Panc1 (cell line): ENCODE measurements at regions not wholly inside any gene's neighbourhood (a gene's known extent, or its start where the extent isn't known, plus 50 kb on each side); places are given as distances from the start of the nearest gene placed in this dataset.

ENCODE experiments used
- ATAC-seq: fragments of 200-7000 bp; cut with Tn5 transposase; 2 replicates; pipeline ENCODE4 v1.9.1; 2020; ENCODE audit warnings: mild to moderate bottlenecking, moderate library complexity
- BruUV-seq: library from RNA; stranded (reverse); fragments of 400-500 nt; replicated peaks from 2 replicates; lab custom pipeline; 2021; lab: Mats Ljungman, UMichigan
- CTCF ChIA-PET: fragments of 300-600 bp; sonication (Branson Sonifier 250); formaldehyde crosslinking; loops from one replicate; lab custom pipeline; 2022; ENCODE audit warnings: antibody characterized with exemption; lab: Charles Lee
- POLR2A ChIA-PET: fragments of 300-600 bp; sonication (Branson Sonifier 250); formaldehyde crosslinking; loops from one replicate; lab custom pipeline; 2022; ENCODE audit warnings: antibody characterized with exemption; lab: Charles Lee
- DNase-seq: peaks from one replicate; pipeline ENCODE4 v3.0.0-alpha.2; 2010; ENCODE audit warnings: low read depth, low spot score
- H3K27ac ChIP-seq: 2 replicates; pipeline ENCODE4 v1.5.1; 2011; ENCODE audit warnings: mild to moderate bottlenecking, low read length, inconsistent platforms
- H3K27me3 ChIP-seq: fragments of 200-500 bp; sonication (Bioruptor generic); 2 replicates; pipeline ENCODE4 v1.6.0; 2014; ENCODE audit warnings: low read length, inconsistent platforms; ENCODE audit not compliant: control insufficient read depth, insufficient read depth
- H3K36me3 ChIP-seq: fragments of 200-500 bp; sonication (Bioruptor generic); 2 replicates; pipeline ENCODE4 v1.5.1; 2014; ENCODE audit warnings: inconsistent platforms, mild to moderate bottlenecking, low read length, moderate library complexity; ENCODE audit not compliant: control insufficient read depth, insufficient read depth
- H3K4me1 ChIP-seq: 2 replicates; pipeline ENCODE4 v1.5.1; 2011; ENCODE audit warnings: inconsistent platforms, mild to moderate bottlenecking, low read length, moderate library complexity; ENCODE audit not compliant: control insufficient read depth, insufficient read depth
- H3K4me3 ChIP-seq, 2 experiments: 2 replicates each; pipeline ENCODE4 v1.5.1; 2011 to 2012; ENCODE audit warnings: low read depth in 2 of 2, low read length in 2 of 2, mild to moderate bottlenecking in 2 of 2, inconsistent platforms in 1 of 2, moderate library complexity in 1 of 2
- H3K9me3 ChIP-seq: fragments of 200-500 bp; sonication (Bioruptor generic); 2 replicates; pipeline ENCODE4 v1.5.1; 2014; ENCODE audit warnings: low read depth, mild to moderate bottlenecking, inconsistent platforms, low read length, moderate library complexity; ENCODE audit not compliant: control insufficient read depth, insufficient read depth
- CTCF ChIP-seq: fragments of 450-650 bp; IDR thresholded peaks from 2 replicates; pipeline ENCODE4 v1.5.1; 2017; ENCODE audit warnings: mild to moderate bottlenecking
- POLR2AphosphoS5 ChIP-seq: IDR thresholded peaks from 2 replicates; pipeline ENCODE4 v1.6.1; 2012; ENCODE audit warnings: mild to moderate bottlenecking, low read depth, low read length, moderate library complexity
- REST ChIP-seq, 2 experiments: IDR thresholded peaks; 2 replicates each; pipeline ENCODE4 v1.6.1; 2011 to 2012; ENCODE audit warnings: low read depth in 2 of 2, control low read depth in 1 of 2, low read length in 1 of 2, mild to moderate bottlenecking in 1 of 2, moderate library complexity in 1 of 2; ENCODE audit not compliant: insufficient read depth in 1 of 2
- SIN3A ChIP-seq: IDR thresholded peaks from 2 replicates; pipeline ENCODE4 v1.6.1; 2012; ENCODE audit warnings: low read depth, mild to moderate bottlenecking, low read length, moderate library complexity, borderline replicate concordance; ENCODE audit not compliant: insufficient read depth
- TCF7L2 ChIP-seq: IDR thresholded peaks from 2 replicates; pipeline ENCODE4 v1.6.1; 2011; ENCODE audit warnings: mild to moderate bottlenecking, low read depth, low read length, inconsistent platforms
- in situ Hi-C: cut with HindIII; loops from 2 replicates; pipeline ENCODE4 v1.10.0; 2016; ENCODE audit warnings: low sequenced_read_pairs, low pct_unique_long_range_greater_than_20kb
- intact Hi-C: fragments of 100-400 bp; cut with micrococcal nuclease; formaldehyde crosslinking; loops from one replicate; pipeline ENCODE4 v1.10.0; 2022; ENCODE audit not compliant: unreplicated experiment

- H3K36me3 ChIP-seq: no peaks in the 10 kb centered on the region
- ChIA-PET CTCF (no interaction called here), POLR2A (no interaction called here)
- DNase-seq: no peak
- no peak for ATAC-seq
- H3K4me1 ChIP-seq: no peaks in the 10 kb centered on the region
- no TSS peak for BruUV-seq
- no peaks in the 10 kb centered on the region for H3K9me3 ChIP-seq
- intact Hi-C loops (no loop called here), in situ Hi-C loops (no loop called here)
- H3K4me3 ChIP-seq: no peak overlapping the region
- no peak overlapping the region for H3K27ac ChIP-seq
- no peak for TF ChIP-seq POLR2AphosphoS5
- no peaks in the 10 kb centered on the region for H3K27me3 ChIP-seq
These were observed 52.5 kb upstream of the SEMA6A start for GRCh38 chr5:116626945-116627679.

- Histone ChIP-seq H3K4me1 (no peaks in the 10 kb centered on the region), H3K9me3 (no peaks in the 10 kb centered on the region), H3K4me3 (no peak overlapping the region), H3K27ac (no peak overlapping the region), H3K36me3 (no peaks in the 10 kb centered on the region), H3K27me3 (no peaks in the 10 kb centered on the region)
- no peak for TF ChIP-seq CTCF
- no peak for TF ChIP-seq POLR2AphosphoS5
- TF ChIP-seq TCF7L2: no peak
- TF ChIP-seq SIN3A: no peak
- TF ChIP-seq REST (IDR thresholded peaks at IDR 0.05; ENCODE audit: insufficient read depth in 1 of 2, low read depth in 2 of 2, low read length in 1 of 2): no peak
- ChIA-PET CTCF (no interaction called here), POLR2A (no interaction called here)
- BruUV-seq: no TSS peak
- intact Hi-C loops: no loop called here
- ATAC-seq (no peak), DNase-seq (no peak)
- in situ Hi-C loops: no loop called here
These were observed 51.7 kb upstream of the SEMA6A start for GRCh38 chr5:116626272-116626723.
